Panc1 (cell line): ENCODE measurements at regions not wholly inside any gene's neighbourhood (a gene's known extent, or its start where the extent isn't known, plus 50 kb on each side); places are given as distances from the start of the nearest gene placed in this dataset.

Experiments used
- TF ChIP-seq, protein P1 (sequence below): fragments of 450-650 bp; IDR thresholded peaks from 2 replicates; pipeline ENCODE4 v1.5.1; 2017; ENCODE audit warnings: mild to moderate bottlenecking
- TF ChIP-seq, protein P2 (sequence below), 2 experiments: IDR thresholded peaks; 2 replicates each; pipeline ENCODE4 v1.6.1; 2011 to 2012; ENCODE audit warnings: low read depth in 2 of 2, control low read depth in 1 of 2, low read length in 1 of 2, mild to moderate bottlenecking in 1 of 2, moderate library complexity in 1 of 2; ENCODE audit not compliant: insufficient read depth in 1 of 2

- TF ChIP-seq, protein P1, sequence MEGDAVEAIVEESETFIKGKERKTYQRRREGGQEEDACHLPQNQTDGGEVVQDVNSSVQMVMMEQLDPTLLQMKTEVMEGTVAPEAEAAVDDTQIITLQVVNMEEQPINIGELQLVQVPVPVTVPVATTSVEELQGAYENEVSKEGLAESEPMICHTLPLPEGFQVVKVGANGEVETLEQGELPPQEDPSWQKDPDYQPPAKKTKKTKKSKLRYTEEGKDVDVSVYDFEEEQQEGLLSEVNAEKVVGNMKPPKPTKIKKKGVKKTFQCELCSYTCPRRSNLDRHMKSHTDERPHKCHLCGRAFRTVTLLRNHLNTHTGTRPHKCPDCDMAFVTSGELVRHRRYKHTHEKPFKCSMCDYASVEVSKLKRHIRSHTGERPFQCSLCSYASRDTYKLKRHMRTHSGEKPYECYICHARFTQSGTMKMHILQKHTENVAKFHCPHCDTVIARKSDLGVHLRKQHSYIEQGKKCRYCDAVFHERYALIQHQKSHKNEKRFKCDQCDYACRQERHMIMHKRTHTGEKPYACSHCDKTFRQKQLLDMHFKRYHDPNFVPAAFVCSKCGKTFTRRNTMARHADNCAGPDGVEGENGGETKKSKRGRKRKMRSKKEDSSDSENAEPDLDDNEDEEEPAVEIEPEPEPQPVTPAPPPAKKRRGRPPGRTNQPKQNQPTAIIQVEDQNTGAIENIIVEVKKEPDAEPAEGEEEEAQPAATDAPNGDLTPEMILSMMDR = no peak
- TF ChIP-seq, protein P2, sequence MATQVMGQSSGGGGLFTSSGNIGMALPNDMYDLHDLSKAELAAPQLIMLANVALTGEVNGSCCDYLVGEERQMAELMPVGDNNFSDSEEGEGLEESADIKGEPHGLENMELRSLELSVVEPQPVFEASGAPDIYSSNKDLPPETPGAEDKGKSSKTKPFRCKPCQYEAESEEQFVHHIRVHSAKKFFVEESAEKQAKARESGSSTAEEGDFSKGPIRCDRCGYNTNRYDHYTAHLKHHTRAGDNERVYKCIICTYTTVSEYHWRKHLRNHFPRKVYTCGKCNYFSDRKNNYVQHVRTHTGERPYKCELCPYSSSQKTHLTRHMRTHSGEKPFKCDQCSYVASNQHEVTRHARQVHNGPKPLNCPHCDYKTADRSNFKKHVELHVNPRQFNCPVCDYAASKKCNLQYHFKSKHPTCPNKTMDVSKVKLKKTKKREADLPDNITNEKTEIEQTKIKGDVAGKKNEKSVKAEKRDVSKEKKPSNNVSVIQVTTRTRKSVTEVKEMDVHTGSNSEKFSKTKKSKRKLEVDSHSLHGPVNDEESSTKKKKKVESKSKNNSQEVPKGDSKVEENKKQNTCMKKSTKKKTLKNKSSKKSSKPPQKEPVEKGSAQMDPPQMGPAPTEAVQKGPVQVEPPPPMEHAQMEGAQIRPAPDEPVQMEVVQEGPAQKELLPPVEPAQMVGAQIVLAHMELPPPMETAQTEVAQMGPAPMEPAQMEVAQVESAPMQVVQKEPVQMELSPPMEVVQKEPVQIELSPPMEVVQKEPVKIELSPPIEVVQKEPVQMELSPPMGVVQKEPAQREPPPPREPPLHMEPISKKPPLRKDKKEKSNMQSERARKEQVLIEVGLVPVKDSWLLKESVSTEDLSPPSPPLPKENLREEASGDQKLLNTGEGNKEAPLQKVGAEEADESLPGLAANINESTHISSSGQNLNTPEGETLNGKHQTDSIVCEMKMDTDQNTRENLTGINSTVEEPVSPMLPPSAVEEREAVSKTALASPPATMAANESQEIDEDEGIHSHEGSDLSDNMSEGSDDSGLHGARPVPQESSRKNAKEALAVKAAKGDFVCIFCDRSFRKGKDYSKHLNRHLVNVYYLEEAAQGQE (IDR thresholded peaks at IDR 0.05; ENCODE audit: insufficient read depth in 1 of 2, low read depth in 2 of 2, low read length in 1 of 2) = no peak
Observed at GRCh38 chr17:77666462-77666861, 292.0 kb upstream of the TNRC6C start.
